Tibial artery (tissue), 4 donors: ENCODE measurements at regions not wholly inside any gene's neighbourhood (a gene's known extent, or its start where the extent isn't known, plus 50 kb on each side); places are given as distances from the start of the nearest gene placed in this dataset.

Experiments used
- DNase-seq, 2 donors: peaks; one replicate each; pipeline ENCODE4 v3.0.0-alpha.2; 2019
- H3K27ac ChIP-seq, 2 donors: fragments of 200-600 bp; sonication (generic) in 1 of 2; 1 replicate in 1 of 2; 2 replicates in 1 of 2; pipeline ENCODE4 v1.5.1; 2018 to 2019; ENCODE audit warnings: mild to moderate bottlenecking in 1 of 2
- H3K27me3 ChIP-seq, 2 donors: fragments of 200-600 bp; sonication (generic) in 1 of 2; one replicate each; pipeline versions ENCODE4 v1.5.1 to v1.6.0; 2016 to 2019
- H3K36me3 ChIP-seq, 3 donors: fragments of 200-600 bp; sonication (generic) in 2 of 3; one replicate each; pipeline ENCODE4 v1.5.1; 2016 to 2019; ENCODE audit warnings: mild to moderate bottlenecking in 2 of 3
- H3K4me1 ChIP-seq, 4 donors: fragments of 200-600 bp; sonication (generic) in 2 of 4; 1 replicate in 3 of 4; 2 replicates in 1 of 4; pipeline ENCODE4 v1.5.1; 2016 to 2019
- H3K4me3 ChIP-seq, 2 donors: fragments of 200-600 bp; sonication (generic) in 1 of 2; 1 replicate in 1 of 2; 2 replicates in 1 of 2; pipeline ENCODE4 v1.5.1; 2018 to 2019; ENCODE audit warnings: mild to moderate bottlenecking in 2 of 2
- H3K9me3 ChIP-seq, 3 donors: fragments of 200-600 bp; sonication (generic) in 1 of 3; one replicate each; pipeline ENCODE4 v1.5.1; 2016 to 2019
- intact Hi-C: fragments of 100-400 bp; cut with DNase I; formaldehyde crosslinking; loops from one replicate; pipeline ENCODE4 v1.15.0; 2023; ENCODE audit warnings: low total_unique reads
- TF ChIP-seq, protein P1 (sequence below), 2 experiments: fragments of 200-600 bp in 1 of 2; fragments of 450-650 bp in 1 of 2; IDR thresholded peaks; one replicate each; pipeline ENCODE4 v1.5.1; 2017 to 2019; ENCODE audit warnings: antibody characterized with exemption in 2 of 2, mild to moderate bottlenecking in 1 of 2, moderate library complexity in 1 of 2

- DNase-seq: no peak
- no peaks in the 10 kb centered on the region for H3K27me3 ChIP-seq
- TF ChIP-seq, protein P1, sequence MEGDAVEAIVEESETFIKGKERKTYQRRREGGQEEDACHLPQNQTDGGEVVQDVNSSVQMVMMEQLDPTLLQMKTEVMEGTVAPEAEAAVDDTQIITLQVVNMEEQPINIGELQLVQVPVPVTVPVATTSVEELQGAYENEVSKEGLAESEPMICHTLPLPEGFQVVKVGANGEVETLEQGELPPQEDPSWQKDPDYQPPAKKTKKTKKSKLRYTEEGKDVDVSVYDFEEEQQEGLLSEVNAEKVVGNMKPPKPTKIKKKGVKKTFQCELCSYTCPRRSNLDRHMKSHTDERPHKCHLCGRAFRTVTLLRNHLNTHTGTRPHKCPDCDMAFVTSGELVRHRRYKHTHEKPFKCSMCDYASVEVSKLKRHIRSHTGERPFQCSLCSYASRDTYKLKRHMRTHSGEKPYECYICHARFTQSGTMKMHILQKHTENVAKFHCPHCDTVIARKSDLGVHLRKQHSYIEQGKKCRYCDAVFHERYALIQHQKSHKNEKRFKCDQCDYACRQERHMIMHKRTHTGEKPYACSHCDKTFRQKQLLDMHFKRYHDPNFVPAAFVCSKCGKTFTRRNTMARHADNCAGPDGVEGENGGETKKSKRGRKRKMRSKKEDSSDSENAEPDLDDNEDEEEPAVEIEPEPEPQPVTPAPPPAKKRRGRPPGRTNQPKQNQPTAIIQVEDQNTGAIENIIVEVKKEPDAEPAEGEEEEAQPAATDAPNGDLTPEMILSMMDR (IDR thresholded peaks at IDR 0.05): no peak
- H3K4me3 ChIP-seq: no peak overlapping the region
- H3K27ac ChIP-seq: peak overlapping the region; percentile 71 to 77
- H3K4me1 ChIP-seq: peaks cover 0 to 100% (median 74%) of the 10 kb centered on the region in 4 donors
- intact Hi-C loops: no loop called here
- H3K9me3 ChIP-seq: no peaks in the 10 kb centered on the region
- H3K36me3 ChIP-seq: no peaks in the 10 kb centered on the region
Observed at GRCh38 chr2:216553482-216554240, 55.0 kb downstream of the RPL37A start.

DNA sequence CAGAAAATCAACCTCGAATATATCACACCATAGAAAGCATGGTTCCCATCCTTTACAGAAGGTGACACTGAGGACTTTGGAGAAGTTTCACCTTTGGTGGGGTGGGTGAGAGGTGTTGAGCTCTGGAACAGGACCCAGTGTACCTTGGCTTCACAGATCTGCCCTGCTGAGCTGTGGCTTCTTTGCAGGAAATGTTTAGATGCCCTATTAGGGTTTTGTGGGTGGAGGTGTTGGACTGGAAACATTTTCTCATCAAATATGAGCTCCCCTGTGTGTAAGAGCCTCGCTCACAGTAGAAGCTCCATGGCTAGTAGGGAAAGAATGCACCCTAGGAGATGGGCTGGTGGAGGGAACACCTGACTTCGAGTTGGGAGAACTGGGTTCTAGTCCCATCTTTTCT lies 55.6 kb downstream of the RPL37A start:
- H3K27ac ChIP-seq: peak overlapping the region; percentile 71 to 77
- H3K36me3 ChIP-seq: no peaks in the 10 kb centered on the region
- H3K9me3 ChIP-seq: no peaks in the 10 kb centered on the region
- peaks cover 0 to 100% (median 72%) of the 10 kb centered on the region in 4 donors for H3K4me1 ChIP-seq
- TF ChIP-seq, protein P1 (IDR thresholded peaks at IDR 0.05): no peak
- H3K27me3 ChIP-seq: no peaks in the 10 kb centered on the region
- no peak for DNase-seq
- no peak overlapping the region for H3K4me3 ChIP-seq
- intact Hi-C loops: no loop called here

GRCh38 chr2:216554755-216555154 lies 56.1 kb downstream of the RPL37A start:
- no peak for DNase-seq
- TF ChIP-seq, protein P1 (IDR thresholded peaks at IDR 0.05): no peak
- peaks cover 0 to 100% (median 72%) of the 10 kb centered on the region in 4 donors for H3K4me1 ChIP-seq
- no peak overlapping the region for H3K4me3 ChIP-seq
- H3K27ac ChIP-seq: peak overlapping the region; percentile 71 to 77
- no peaks in the 10 kb centered on the region for H3K9me3 ChIP-seq
- intact Hi-C loops: no loop called here
- no peaks in the 10 kb centered on the region for H3K27me3 ChIP-seq
- no peaks in the 10 kb centered on the region for H3K36me3 ChIP-seq

DNA sequence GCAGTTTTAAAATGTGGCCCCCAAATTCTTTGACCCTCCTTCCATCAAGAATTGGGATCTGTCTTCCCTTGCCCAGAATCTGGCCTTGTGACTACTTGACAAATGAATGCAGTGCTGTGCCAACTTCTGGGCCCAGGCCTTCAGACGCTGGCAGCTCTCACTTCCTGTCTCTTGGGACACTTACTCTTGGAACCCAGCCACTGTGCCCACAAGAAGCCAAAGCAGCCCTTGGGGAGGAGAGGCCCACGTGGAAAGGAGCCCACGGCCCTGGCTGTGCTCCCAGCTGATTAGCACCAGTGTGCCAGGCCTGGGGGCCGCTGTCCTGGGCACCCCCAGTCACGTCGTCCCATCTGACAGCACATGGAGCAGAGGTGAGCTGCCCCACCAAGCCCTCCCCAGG lies 56.6 kb downstream of the RPL37A start:
- H3K4me1 ChIP-seq: peaks cover 0 to 99% (median 70%) of the 10 kb centered on the region in 4 donors
- DNase-seq: peak; percentile 85 to 93

GRCh38 chr2:216556202-216556601 lies 57.6 kb downstream of the RPL37A start:
- intact Hi-C loops: no loop called here
- Histone ChIP-seq H3K36me3 (no peaks in the 10 kb centered on the region), H3K27ac (peak overlapping the region in 1 of 2 donors; percentile 19), H3K4me1 (peaks cover 0 to 99% (median 68%) of the 10 kb centered on the region in 4 donors), H3K9me3 (no peaks in the 10 kb centered on the region), H3K4me3 (no peak overlapping the region), H3K27me3 (no peaks in the 10 kb centered on the region)
- no peak for DNase-seq
- TF ChIP-seq, protein P1 (IDR thresholded peaks at IDR 0.05): no peak

More for the DNA sequence above, 56.6 kb downstream of the RPL37A start:
- Histone ChIP-seq H3K4me3 (no peak overlapping the region), H3K27ac (peak overlapping the region; percentile 71 to 77), H3K36me3 (no peaks in the 10 kb centered on the region), H3K27me3 (no peaks in the 10 kb centered on the region), H3K9me3 (no peaks in the 10 kb centered on the region)
- TF ChIP-seq, protein P1 (IDR thresholded peaks at IDR 0.05): no peak
- intact Hi-C loops: no loop called here
